ENCODE measurements at regions not wholly inside any gene's neighbourhood (a gene's known extent, or its start where the extent isn't known, plus 50 kb on each side); places are given as distances from the start of the nearest gene placed in this dataset.

DNA sequence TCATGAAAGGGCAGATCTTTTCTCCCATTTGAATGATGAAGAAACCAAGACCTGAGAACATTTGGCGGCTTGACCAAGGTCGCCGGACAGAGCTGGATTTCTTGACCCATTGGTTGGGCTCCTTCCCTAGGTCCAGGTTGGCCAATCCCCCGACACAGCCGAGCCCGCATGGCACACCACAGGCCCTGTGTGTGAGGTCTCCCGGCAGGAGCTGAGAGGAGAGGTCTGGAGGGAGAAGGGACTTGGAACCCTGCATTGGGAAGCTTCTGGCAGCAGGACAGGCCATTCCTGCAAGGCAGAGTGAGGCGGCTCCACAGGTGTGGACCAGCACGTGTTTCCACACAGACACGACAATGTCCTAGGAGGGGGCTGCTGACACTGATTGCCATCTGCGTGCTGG, 98.6 kb upstream of the THY1 start:
- no peak for DNase-seq

DNA sequence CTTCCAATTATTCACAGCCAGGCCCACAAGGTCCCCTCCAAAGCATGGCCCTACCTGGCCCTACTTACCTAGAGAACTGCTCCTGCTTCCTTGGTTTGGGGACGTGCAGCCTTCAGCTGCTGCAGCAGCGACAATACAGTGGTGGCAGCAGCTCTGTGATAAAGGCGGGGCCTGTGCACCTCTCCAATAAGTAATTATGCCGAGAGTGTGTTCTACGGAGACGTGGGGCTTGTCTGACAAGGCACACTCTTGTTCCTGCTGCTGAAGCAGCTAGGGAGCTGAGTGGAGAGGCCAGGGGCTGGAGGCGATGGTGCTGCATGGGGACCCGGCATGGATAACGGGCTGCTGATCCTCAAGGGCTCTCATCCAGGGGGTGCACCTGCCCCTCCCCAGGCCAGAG, 98.0 kb upstream of the THY1 start:
- DNase-seq: no peak

DNA sequence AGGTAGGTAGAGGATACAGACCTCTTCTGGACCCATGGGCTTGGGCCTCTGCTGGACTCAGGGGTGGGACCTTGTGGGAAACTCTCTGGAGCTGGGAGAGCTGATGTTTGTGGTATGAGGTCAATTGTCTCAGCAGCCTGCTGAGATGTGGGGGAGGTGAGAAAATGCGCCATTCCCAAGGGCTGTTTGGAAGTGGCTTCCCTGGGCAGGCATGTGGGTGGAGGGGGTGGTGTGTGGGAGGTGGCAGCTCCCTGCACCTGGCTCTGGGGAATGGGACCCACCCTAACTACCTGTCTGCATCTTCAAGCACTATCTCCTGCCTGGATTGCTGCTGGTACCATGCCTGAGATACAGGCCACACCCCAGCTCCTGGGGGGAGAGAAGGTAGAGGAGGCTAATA, 97.4 kb upstream of the THY1 start:
- no peak for DNase-seq

DNA sequence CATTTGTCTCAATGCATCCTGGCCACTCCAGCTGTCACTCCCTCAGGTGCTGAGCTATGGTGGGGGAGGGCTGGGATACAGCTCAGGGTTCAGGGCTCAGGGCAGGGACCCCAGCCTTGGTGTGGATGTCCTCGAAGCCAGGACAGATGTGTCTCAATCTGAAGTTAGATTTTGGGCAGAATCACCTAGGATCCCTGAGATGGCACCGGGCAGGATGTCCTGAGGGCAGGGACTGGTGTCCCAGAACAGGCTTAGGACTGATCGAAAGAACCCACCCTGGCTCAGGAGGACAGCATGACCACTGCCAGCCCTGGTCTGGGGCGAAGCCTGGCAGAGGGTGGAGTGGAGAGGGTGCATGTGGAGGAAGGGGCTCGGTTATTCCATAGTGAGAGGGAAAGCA, 96.8 kb upstream of the THY1 start:
- DNase-seq: no peak

DNA sequence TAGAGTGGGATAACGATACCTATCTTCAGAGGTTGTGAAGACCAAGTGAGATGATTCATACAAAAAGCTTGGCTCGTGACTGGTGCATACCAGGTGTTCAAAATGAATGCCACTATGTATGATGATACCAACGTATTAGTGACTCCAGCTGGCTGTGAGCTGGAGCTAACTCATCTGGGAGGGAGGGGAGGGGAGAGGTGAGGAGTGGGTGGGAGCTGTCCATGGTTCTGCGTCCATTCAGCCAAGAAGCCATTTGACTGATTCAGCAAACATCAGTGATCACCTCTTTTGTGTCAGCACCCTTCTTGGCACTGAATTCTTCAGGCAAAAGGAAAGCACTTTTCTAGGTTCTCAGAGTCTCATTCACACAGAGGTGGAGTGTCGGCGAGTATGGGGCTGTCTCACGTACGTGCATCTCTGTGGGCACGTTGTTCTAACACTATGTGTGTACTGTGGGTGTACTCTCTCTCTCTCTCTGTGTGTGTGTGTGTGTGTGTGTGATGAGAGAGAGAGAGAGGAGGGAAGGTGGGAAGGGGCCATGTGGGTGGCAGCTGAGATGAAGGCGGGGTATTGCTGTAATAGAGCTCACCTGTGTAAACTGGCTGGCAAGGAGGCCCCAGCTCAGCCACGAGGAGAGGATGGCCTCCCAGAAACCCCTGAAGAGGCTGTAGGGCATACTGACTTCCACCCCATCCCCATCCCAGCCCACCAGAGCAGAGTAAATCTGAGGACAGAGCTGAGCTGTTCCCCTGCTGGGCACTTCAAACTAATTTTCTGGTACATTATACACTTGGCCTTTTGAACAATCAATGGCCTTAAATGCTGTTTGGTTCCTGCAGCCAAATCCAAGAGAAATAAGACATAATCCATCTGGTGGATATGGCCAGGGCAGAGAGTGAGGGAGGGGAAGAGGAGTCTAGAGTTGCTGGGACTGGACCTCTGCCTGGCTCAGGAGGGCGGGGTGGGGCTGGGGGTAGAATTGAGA, 96.1 kb upstream of the THY1 start:
- peak; percentile 29 to 74 (median 53) for DNase-seq

DNA sequence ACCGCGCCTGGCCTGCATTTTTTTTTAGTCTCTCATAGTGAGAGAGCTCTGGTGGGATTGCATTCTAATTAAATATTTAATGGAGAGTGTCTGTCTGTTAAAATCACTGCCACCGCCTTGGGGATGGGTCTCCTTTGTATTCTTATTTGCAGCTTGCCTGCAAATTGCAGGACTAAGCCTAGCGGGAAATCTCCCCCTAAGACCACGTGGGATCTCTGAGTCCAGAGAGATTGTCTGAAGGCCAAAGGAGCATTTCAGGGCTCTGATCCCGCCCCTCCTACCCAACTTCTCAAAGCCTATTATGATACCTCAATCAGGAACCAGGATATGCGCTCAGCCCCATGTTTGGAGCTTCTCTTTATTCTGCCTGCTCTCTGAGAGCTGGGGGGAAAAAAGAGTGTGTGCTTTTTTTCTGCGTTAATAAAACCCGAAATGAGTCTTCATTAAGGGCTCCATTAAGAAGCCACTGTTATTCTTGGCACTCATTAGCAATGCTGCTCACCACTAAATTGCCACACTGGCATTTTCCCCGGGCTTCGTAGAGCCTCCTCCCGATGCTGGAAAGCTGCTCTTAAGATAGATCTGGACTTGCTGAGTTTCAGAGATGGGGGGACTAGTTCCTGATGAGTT, 92.9 kb upstream of the THY1 start:
- no peak for DNase-seq

DNA sequence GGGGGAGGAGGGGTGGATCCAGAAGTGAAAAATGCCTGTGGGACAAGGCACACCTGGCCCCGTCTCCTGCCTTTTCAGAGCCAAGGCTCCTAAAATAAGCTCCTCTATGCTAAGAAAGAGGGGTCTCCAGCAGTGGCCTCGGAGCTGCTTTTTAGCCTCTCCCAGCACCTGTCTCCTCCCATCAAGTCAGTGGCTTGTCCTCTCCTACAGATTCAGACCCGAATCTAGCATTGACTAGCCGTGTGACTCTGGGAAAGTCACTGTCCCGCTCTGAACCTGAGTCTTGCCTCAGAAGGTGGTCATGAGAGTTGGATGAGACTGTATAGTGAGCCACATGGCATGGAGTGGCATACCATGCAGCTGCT, 90.8 kb upstream of the THY1 start:
- no peak for DNase-seq

DNA sequence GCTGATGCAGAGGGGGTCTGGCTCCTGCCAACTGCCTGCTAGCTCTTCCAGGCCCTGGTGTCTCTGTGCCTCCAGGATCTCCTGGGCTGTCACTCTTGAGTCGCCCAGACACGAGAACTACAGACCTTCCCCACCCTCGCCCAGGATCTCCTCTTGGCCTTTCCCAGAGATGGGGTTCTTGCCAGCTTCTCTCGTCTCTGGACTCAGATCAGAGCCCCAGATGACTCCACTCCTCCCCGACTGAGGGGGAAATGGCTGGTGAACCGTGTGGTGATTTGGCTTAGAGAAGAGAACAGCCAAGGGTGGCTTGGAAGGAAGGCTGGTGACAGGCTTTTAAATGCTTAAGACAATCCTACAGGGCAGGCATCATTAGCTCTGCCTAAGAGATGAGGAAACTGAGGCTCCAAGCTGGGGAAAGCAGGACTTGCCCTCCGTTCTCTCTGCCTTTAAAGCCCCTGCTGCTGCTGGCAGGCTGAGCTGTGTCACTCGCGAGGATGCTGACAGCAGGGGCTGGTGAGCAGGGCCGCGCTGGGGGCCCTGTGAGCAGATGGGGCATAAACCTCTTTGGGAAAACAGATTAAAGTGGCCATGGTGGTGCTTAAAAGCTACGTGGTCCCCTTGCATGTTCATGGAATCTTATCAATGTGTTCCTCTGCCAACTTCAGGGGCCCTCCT, 90.3 kb upstream of the THY1 start:
- no peak for DNase-seq

DNA sequence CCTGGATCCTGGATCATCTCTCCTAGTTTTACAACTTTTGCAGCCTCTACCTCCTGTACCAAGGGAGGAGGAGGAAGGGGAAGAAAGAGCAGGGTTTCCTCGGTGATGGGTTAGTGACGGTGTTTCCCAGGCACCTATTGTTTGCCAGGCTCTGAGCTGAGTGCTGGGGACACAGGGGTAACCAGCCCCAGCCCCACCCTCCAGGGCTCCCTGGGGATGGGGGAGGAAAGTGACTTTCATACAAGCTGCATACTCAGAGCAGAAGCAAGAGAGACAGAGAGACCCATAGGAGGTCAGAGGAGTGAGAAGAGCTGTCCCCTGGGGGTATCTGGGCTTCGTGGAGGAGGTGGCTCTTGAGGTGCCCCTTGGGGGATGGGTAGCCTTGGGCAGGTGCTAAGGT, 89.4 kb upstream of the THY1 start:
- no peak for DNase-seq

DNA sequence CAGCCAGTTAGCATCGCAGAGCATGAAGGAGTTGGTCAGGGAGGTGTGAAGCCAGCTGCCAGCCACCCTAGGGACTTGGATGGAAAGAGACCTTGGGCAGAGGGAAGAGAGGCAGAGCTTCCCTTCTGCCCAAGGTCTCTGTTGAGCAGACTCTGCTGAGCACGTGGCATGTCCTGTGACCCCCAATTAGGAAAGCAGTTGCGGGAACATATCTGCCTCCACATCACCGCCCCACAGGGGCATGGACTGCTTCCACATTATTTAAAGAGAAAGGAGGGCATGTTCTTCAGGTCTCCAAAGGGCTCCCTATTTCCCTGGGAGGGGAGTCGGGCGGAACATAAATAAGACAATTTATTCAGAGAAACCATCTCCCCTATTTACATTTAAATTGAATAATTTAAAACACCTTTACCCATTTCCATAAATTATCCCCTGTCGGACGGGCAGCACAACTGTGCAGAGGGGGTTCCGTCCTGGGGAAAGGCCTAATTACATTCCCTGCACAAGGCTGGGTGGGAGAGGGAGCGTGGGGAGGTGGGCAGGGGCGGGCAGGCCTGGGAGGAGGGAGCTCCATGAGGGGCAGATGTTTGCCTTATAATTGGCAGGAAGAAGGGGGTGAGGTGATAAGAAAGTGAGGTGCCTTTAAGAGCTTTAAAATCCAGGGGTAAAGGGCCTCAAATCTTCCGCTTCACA, 88.8 kb upstream of the THY1 start:
- no peak for DNase-seq

DNA sequence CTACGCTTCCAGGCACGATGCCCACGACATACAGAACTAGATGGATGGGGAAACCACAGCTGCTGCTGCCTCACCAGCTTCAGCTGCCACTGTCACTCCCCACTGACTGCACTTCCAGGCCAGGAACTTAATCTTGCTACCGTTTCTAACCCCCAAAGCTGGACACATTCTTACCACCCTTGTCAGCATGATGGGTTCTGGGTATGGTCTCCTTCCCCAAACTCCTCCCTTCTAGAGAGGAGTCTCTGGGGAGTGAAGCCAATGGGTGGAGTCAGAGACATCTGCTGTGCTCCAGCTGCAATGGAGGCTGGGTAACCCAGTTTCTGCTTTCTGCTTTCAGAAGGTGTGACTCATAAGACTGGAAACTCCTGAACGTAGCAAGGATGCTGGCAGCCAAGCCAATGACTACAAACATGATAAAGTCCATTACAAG, 87.0 kb upstream of the THY1 start:
- peak; percentile 40 to 83 (median 61) for DNase-seq

DNA sequence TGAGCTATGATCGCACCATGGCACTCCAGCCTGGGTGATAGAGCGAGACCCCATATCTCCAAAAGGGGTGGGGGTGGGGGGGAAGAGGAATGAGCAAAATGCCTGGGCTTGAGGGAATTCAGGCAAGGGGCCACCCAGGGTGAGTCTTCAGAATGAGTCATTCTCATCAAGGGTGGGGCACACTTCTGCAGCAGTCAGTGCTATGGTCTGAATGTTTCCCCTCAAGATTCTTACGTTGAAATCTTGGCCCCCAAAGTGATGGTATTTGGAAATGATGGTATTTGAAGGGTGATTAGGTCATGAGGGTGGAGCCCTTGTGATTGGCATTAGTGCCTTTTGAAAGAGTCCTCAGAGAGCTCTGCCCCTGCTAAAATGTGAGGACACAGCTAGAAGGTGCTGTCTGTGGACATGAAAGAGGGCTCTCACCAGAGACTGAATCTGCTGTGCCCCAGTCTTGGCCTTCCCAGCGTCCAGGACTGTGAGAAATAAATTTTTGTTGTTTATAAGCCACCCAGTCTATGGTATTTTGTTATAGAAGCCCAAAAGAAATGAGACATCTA, 86.4 kb upstream of the THY1 start:
- no peak for DNase-seq

DNA sequence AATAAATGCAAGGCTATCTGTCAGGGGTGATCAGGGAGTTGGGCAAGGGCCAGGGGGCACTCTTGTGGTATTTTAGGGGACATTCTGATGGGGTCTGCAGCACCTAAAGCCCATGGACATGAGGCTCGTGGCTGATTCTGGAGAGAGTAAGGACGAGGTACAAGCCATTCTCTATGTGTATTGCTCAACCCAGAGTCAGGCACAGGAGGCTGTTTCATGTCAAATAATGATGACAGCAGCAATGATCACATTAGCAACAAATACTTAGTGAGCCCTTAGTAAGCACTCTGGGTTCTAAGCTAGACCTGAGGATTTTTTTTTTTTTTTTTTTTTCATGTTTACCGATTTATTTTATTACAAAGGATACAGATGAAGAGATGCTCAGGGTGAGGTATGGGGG, 83.5 kb upstream of the THY1 start:
- DNase-seq: no peak

DNA sequence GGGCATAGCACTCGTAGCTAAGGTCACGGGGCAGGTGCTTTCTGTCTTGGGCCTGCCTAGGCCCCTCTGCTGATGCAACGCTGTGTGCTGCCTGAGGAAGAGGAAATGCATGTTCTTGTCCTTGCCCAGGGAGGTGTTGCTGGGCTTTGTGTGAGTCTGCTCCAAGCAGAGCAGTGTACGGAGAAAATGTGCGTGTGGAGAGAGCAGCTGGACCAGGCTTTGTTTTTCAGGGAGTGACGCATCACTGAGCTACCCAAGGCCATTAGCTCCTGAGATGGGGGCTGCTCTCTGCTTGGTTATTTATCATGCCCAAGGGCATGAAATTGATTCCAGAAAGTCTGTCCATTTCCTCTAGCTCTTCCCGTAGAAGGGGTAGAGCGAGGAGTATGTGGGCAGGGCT, 82.9 kb upstream of the THY1 start:
- peak in 1 of 3 donors; percentile 32 for DNase-seq

DNA sequence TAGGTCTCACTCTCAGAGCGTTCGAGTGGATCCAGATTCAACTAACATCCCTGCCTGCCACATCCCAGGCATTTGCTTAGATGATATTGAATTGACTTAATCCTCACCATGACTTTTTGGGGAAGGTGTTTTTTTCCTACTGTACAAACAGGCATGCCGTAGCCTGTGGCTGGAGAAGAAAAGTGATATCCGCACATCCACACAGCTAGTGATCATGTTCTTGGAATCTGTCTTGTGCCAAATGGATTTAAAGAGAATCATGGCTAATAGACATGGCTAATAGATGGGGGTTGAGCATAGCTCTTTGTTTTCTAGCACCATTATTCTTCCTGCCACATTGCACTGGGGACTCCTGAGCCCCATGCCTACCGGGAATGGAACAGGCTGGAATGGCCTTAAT, 82.1 kb upstream of the THY1 start:
- DNase-seq: no peak

DNA sequence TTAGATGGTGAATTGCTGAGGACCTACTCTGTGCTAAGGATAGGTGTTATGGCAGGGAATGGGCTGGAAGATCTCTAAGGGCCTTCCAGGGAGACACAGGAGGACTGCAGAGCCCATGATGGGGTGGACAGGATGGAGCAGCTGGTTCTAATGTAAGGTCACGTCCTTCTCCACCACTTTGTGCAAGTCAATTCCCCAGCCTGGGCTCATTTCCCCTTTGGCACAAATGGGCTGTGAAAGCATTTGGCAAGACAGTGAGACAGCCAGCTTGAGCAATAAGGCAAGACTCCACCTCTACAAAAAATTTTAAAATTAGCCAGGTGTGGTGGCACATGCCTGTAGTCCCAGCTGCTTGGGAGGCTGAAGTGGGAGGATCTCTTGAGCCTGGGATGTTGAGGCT, 81.4 kb upstream of the THY1 start:
- no peak for DNase-seq

DNA sequence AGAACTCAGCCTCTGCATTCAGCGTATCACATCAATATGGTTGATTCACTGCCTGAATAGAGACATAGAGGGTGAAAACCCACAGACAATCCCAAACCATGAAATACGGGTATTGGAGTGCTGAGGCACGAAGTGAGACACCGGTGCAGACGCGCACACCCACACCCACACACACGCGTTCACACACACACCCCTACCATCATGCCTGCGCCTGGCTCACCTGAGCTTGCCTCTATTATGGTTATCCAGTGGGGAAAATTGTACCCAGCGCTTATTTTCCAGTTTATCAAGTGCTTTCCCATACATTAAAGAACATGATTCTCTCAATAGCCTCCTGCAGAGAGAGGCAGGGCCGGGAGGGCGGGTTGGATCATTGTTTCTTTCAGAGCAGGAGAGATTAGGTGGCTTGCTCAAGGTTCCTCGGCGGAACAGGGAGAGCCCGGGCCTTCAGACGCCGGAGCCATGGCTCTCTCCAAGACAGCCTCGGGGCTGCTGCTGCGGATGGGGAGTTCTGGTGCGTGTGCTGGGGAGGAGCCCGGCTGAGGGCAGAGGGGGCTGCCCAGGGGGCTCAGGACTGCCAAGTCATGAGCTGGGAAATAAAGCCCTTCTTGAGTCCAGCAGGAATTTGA, 78.9 kb upstream of the THY1 start:
- no peak for DNase-seq

DNA sequence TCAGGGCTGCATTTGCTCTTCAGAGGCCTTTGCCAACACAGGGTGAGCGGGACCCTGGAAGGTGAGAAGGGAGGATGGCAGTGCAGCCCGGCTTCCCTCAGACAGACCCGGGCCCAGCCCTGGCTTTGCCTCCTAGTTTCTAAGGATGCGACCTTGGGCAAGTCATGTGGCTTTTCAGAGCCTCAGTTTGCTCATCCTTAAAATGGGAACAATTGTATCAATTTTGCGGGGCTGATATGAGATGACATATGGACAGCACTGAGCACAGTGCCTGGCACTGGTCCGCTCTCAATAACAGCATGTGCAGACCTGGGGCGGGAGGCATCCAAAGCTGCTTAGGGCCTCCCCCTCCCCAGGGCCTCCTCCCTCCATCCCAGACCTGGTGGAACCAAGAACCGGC, 74.7 kb upstream of the THY1 start:
- DNase-seq: no peak

DNA sequence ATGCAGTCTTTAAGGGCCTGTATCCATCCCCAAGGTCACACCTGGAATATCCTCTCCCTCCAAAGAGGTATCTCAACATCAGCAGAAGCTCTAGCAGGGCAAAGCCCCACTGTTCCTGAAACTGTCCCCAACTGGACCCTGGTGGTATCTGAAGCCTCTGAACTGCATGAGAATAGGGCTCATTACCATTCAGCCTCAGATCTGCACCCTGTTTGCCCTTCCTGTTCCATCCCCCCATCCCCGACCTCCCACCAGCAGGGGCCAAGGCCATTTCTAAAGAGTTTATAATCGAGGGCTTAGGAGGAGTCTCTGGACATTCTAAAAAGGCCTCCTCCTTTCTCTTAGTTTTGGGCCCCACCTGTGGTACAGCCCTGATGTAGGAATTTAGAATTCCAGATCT, 74.0 kb upstream of the THY1 start:
- DNase-seq: no peak

DNA sequence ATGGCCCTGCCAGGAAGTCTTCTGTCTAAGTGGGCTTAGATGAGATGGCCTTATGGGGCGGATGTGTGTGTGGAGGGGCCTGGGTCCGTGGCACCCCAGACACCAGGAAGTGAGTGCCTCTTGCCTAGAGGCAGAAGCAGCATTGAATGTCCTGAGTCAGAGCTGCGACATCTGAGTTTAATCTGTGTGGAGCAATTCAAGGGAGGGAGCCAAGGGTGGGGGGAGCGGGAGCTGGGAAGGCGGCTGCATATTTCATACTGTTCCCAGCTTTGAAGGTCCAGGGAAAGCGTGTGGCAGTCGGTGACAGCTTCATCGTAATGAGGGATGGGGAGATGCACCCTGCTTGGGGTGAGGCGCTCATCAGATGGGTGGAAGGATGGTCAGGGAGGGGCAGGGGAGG, 73.5 kb upstream of the THY1 start:
- no peak for DNase-seq

DNA sequence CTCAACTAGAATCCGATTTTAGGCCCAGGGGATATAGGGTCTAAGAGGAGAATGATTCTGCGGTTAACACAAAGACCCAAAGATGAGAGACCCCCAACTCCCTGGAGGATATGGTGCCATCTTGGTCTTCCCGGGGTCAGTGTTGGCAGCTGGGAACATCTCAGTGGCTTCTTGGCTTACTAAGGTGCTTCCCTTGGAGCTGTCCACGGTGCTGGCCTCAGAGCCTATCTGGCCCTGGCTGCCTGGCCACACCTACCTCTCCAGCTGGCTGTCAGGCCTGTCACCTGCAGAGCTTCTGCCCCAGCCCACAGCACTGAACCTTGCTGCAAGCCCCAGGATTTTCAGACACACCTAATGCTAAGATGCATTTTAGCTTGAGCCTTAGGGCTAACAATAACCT, 70.7 kb upstream of the THY1 start:
- DNase-seq: peak in 1 of 3 donors; percentile 32

All from muscle of back (tissue), 3 donors.